Osteoblast (primary cell): ENCODE measurements at regions not wholly inside any gene's neighbourhood (a gene's known extent, or its start where the extent isn't known, plus 50 kb on each side); places are given as distances from the start of the nearest gene placed in this dataset.

Source experiments
- DNase-seq: peaks from one replicate; pipeline ENCODE4 v3.0.0; 2011; ENCODE audit warnings: low spot score, mixed read lengths; ENCODE audit not compliant: insufficient read length; ENCODE audit errors: missing footprints
- H2AFZ ChIP-seq: 2 replicates; pipeline ENCODE4 v1.6.0; 2011; ENCODE audit warnings: mild to moderate bottlenecking, low read length
- H3K27ac ChIP-seq: 2 replicates; pipeline ENCODE4 v1.5.1; 2011; ENCODE audit warnings: mild to moderate bottlenecking, low read depth, low read length, moderate library complexity
- H3K27me3 ChIP-seq: 2 replicates; pipeline ENCODE4 v1.6.0; 2012; ENCODE audit warnings: mild to moderate bottlenecking, control low read depth, inconsistent platforms, low read length, moderate library complexity; ENCODE audit not compliant: insufficient read depth
- H3K36me3 ChIP-seq: 2 replicates; pipeline ENCODE4 v1.5.1; 2011; ENCODE audit warnings: mild to moderate bottlenecking, low read length, control low read depth, moderate library complexity; ENCODE audit not compliant: insufficient read depth
- H3K4me1 ChIP-seq: 2 replicates; pipeline ENCODE4 v1.5.1; 2011; ENCODE audit warnings: mild to moderate bottlenecking, low read length, control low read depth, moderate library complexity; ENCODE audit not compliant: insufficient read depth
- H3K4me2 ChIP-seq: 2 replicates; pipeline ENCODE4 v1.6.0; 2011; ENCODE audit warnings: mild to moderate bottlenecking, low read length; ENCODE audit not compliant: insufficient read depth
- H3K4me3 ChIP-seq: fragments of 200-600 bp; sonication (generic); 3 replicates; pipeline ENCODE4 v1.5.1; 2012; ENCODE audit warnings: mild to moderate bottlenecking, low read length, inconsistent platforms; ENCODE audit not compliant: insufficient read depth
- H3K79me2 ChIP-seq: 2 replicates; pipeline ENCODE4 v1.6.0; 2012; ENCODE audit warnings: mild to moderate bottlenecking, low read length, control low read depth, inconsistent platforms; ENCODE audit not compliant: insufficient read depth
- H3K9me3 ChIP-seq: 2 replicates; pipeline ENCODE4 v1.5.1; 2011; ENCODE audit warnings: low read depth, low read length, control low read depth
- H4K20me1 ChIP-seq: 2 replicates; pipeline ENCODE4 v1.6.0; 2012; ENCODE audit warnings: mild to moderate bottlenecking, low read length, control low read depth; ENCODE audit not compliant: insufficient read depth
- CTCF ChIP-seq: IDR thresholded peaks from 2 replicates; pipeline ENCODE4 v1.5.1; 2011; ENCODE audit warnings: mild to moderate bottlenecking, low read depth, low read length, moderate library complexity; ENCODE audit errors: extremely low read depth

DNA sequence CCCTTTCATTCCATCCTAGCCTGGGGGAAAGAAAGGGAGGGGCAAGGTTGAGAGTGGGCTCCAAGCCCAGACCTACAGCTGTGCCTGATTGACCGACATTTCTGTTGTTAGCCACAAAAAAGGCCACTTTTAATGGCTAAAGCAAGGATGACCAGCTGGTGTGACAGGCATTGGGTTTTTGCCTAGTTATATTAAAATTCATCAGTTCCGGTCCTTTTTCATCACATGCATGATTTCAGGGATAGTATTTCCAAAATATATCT is 192.3 kb downstream of the ZNF326 start:
- no peak overlapping the region for H3K4me3 ChIP-seq
- H2AFZ ChIP-seq = no peak overlapping the region
- DNase-seq = no peak
- TF ChIP-seq CTCF = no peak
- H3K4me2 ChIP-seq = no peak overlapping the region
- no peak overlapping the region for H3K27ac ChIP-seq
- H3K9me3 ChIP-seq = no peaks in the 10 kb centered on the region
- no peaks in the 10 kb centered on the region for H3K4me1 ChIP-seq
- no peaks in the 10 kb centered on the region for H4K20me1 ChIP-seq
- no peaks in the 10 kb centered on the region for H3K36me3 ChIP-seq
- no peaks in the 10 kb centered on the region for H3K79me2 ChIP-seq
- H3K27me3 ChIP-seq = no peaks in the 10 kb centered on the region

- no peak for DNase-seq
- TF ChIP-seq CTCF = no peak
- no peaks in the 10 kb centered on the region for H4K20me1 ChIP-seq
- no peaks in the 10 kb centered on the region for H3K9me3 ChIP-seq
- H3K4me1 ChIP-seq = no peaks in the 10 kb centered on the region
- H3K27ac ChIP-seq = no peak overlapping the region
- no peaks in the 10 kb centered on the region for H3K27me3 ChIP-seq
- no peak overlapping the region for H3K4me3 ChIP-seq
- no peak overlapping the region for H3K4me2 ChIP-seq
- H2AFZ ChIP-seq = no peak overlapping the region
- no peaks in the 10 kb centered on the region for H3K79me2 ChIP-seq
- H3K36me3 ChIP-seq = no peaks in the 10 kb centered on the region
Observed at GRCh38 chr1:90186506-90187322, 191.8 kb downstream of the ZNF326 start.

DNA sequence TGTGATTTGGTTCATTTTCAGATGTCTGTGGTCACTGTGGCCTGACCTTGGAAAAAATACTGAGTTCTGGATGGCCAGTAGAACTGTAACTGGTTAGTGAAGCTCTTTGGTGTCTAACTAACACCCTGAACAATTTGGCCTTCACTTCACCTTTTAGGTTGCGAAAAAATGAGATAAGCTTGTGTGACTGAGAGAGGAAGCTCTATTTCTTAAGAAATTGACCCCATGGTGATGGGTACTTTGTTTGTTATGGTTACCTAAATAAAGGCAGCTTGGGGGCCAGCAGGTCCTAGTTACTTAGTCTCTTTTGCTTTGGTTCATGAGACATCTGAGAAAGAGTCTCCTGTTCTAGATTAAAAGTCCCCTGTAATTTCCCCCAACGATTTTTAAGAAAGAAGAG is 181.6 kb downstream of the ZNF326 start:
- Histone ChIP-seq H3K27me3 (no peaks in the 10 kb centered on the region), H3K4me2 (no peak overlapping the region), H3K9me3 (no peaks in the 10 kb centered on the region), H3K4me1 (no peaks in the 10 kb centered on the region), H2AFZ (no peak overlapping the region), H3K4me3 (no peak overlapping the region), H4K20me1 (no peaks in the 10 kb centered on the region), H3K79me2 (no peaks in the 10 kb centered on the region), H3K27ac (no peak overlapping the region), H3K36me3 (no peaks in the 10 kb centered on the region)
- no peak for DNase-seq
- no peak for TF ChIP-seq CTCF

DNA sequence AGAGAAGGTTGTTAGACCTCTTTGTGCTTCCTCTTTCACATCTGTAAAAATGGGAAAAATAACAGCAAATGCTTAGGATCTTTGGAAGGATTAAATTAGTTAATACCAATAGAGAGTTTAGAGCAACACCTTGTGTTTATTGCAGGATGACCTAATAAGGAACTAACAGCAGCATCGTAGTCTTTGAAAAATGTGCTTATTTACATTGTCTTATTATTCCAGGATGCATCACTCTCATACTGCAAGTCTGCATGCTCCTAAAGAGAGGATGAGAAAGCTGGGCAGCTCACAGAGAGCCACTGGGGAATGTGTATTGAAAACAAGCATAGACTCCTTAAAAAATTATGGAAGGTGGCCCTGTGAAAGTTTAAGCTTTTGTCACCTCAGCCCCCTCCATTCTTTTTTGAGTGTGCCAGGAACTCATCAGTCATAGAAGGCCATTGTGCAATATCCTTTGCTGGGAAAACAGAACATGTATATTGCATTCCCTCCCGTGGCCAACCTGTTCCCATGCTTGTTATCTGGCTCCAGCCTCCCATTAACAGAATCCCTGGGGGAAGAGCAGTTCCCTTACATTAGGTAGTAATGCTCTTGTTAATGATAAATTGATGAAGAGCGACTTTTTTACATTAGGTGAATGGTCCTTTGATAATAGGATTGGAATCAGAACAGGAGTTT is 180.7 kb downstream of the ZNF326 start:
- Histone ChIP-seq H3K27me3 (no peaks in the 10 kb centered on the region), H3K79me2 (no peaks in the 10 kb centered on the region), H3K4me3 (no peak overlapping the region), H3K4me1 (no peaks in the 10 kb centered on the region), H4K20me1 (no peaks in the 10 kb centered on the region), H3K9me3 (no peaks in the 10 kb centered on the region), H2AFZ (no peak overlapping the region), H3K27ac (no peak overlapping the region), H3K36me3 (no peaks in the 10 kb centered on the region), H3K4me2 (no peak overlapping the region)
- no peak for TF ChIP-seq CTCF
- no peak for DNase-seq
